ENCODE measurements at regions not wholly inside any gene's neighbourhood (a gene's known extent, or its start where the extent isn't known, plus 50 kb on each side); places are given as distances from the start of the nearest gene placed in this dataset.

DNA sequence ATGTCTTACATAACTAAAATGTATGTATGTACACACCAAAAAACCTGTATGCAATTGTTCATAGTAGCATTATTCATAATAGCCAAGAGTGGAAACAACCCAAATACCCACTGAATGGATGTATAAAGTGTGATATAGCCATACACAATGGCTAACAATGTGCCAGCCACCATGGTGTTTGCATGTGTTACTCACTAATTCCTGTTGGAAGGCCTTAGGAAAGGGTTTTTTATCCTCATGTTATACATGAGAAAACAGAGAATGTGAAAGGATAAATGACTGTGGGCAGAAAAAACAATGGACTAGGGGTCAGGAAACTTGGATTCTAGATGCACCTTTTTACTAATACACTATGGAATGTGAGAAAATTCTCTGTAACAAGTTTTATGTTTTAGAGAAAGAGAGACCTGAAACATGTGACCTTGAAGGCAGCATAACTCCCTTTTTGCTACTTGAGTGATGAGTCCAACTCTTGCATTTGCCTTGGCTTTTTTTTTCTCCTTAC is 55.7 kb downstream of the TIGD2 start:
- Histone ChIP-seq H2BK12ac (ENCODE audit: low read length) (no peak overlapping the region), H3K9ac (ENCODE audit: low read length) (no peak overlapping the region), H3K4me1 (ENCODE audit: control insufficient read depth in 1 of 2, insufficient read depth in 2 of 2, low read length in 2 of 2) (no peaks in the 10 kb centered on the region), H2BK120ac (ENCODE audit: insufficient read depth, low read length, poor library complexity) (no peak overlapping the region), H3K36me3 (ENCODE audit: control insufficient read depth in 1 of 2, insufficient read depth in 2 of 2, low read length in 2 of 2) (no peaks in the 10 kb centered on the region), H3K4me2 (ENCODE audit: low read length) (no peak overlapping the region), H3K27ac (ENCODE audit: low read depth, low read length) (no peak overlapping the region), H3K79me2 (ENCODE audit: control insufficient read depth, insufficient read depth, low read length, poor library complexity) (no peaks in the 10 kb centered on the region), H3K4me3 (ENCODE audit: low read depth, low read length) (no peak overlapping the region), H4K91ac (ENCODE audit: low read depth, low read length) (no peak overlapping the region), H3K18ac (ENCODE audit: low read length) (no peak overlapping the region), H4K8ac (ENCODE audit: low read depth, low read length) (no peak overlapping the region), H3K27me3 (ENCODE audit: insufficient read depth, low read length) (no peaks in the 10 kb centered on the region), H3K9me3 (ENCODE audit: insufficient read depth, low read depth, low read length) (no peaks in the 10 kb centered on the region), H2AFZ (ENCODE audit: insufficient read depth, low read length, poor library complexity) (no peak overlapping the region), H3K14ac (ENCODE audit: low read length) (no peak overlapping the region), H3K79me1 (ENCODE audit: low read length) (no peaks in the 10 kb centered on the region), H3K4ac (ENCODE audit: low read depth, low read length) (no peak overlapping the region), H2BK5ac (ENCODE audit: low read depth, low read length, poor library complexity) (no peak overlapping the region), H4K12ac (ENCODE audit: low read depth, low read length) (no peak overlapping the region), H3K23ac (ENCODE audit: low read length) (no peak overlapping the region), H2AK5ac (ENCODE audit: low read length) (no peak overlapping the region)
- no peak for DNase-seq

DNA sequence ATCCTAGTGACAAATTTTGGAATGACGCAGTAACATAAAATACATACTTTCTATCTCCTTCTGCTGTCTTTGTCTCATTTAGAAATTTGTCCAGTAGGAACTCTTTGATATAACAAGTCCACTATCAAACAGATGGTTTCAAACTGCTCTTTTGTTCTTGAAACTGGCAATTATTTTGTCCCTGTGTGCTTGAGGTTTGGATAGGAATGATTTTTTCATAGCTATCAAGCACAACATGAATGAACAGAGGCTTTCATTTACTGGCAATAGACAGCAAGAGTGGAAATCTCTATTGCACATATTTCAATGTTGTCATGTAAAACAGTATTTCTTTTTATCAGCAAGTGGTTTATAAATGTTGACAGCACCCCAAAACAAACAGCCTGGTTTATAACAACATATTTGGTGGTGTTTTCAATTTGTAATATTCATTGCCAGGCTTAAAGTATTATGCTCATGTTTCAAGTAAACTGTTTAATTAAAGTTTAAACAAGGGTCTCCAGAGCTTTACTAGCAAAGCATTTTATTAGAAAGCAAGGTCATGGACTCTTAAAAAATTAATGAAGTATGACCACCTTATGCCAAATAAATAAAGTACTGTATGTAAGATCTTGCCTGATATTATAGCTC is 60.0 kb downstream of the TIGD2 start:
- no peak for DNase-seq
- no peak overlapping the region for H4K91ac ChIP-seq (ENCODE audit: low read depth, low read length)
- no peaks in the 10 kb centered on the region for H3K9me3 ChIP-seq (ENCODE audit: insufficient read depth, low read depth, low read length)
- no peak overlapping the region for H2BK5ac ChIP-seq (ENCODE audit: low read depth, low read length, poor library complexity)
- no peaks in the 10 kb centered on the region for H3K79me2 ChIP-seq (ENCODE audit: control insufficient read depth, insufficient read depth, low read length, poor library complexity)
- no peak overlapping the region for H3K4me2 ChIP-seq (ENCODE audit: low read length)
- H3K9ac ChIP-seq (ENCODE audit: low read length), result no peak overlapping the region
- no peak overlapping the region for H2BK12ac ChIP-seq (ENCODE audit: low read length)
- no peaks in the 10 kb centered on the region for H3K79me1 ChIP-seq (ENCODE audit: low read length)
- H3K27me3 ChIP-seq (ENCODE audit: insufficient read depth, low read length), result no peaks in the 10 kb centered on the region
- no peak overlapping the region for H3K4ac ChIP-seq (ENCODE audit: low read depth, low read length)
- no peak overlapping the region for H3K23ac ChIP-seq (ENCODE audit: low read length)
- no peak overlapping the region for H3K27ac ChIP-seq (ENCODE audit: low read depth, low read length)
- no peaks in the 10 kb centered on the region for H3K36me3 ChIP-seq (ENCODE audit: control insufficient read depth in 1 of 2, insufficient read depth in 2 of 2, low read length in 2 of 2)
- H3K4me3 ChIP-seq (ENCODE audit: low read depth, low read length), result no peak overlapping the region
- no peaks in the 10 kb centered on the region for H3K4me1 ChIP-seq (ENCODE audit: control insufficient read depth in 1 of 2, insufficient read depth in 2 of 2, low read length in 2 of 2)
- H4K8ac ChIP-seq (ENCODE audit: low read depth, low read length), result no peak overlapping the region
- H2AFZ ChIP-seq (ENCODE audit: insufficient read depth, low read length, poor library complexity), result no peak overlapping the region
- no peak overlapping the region for H3K14ac ChIP-seq (ENCODE audit: low read length)
- no CpG with 5 or more reads among the region's 1 CpG for WGBS (ENCODE audit: extremely low coverage, insufficient coverage, insufficient read length)
- H2AK5ac ChIP-seq (ENCODE audit: low read length), result no peak overlapping the region
- H4K12ac ChIP-seq (ENCODE audit: low read depth, low read length), result no peak overlapping the region
- no peak overlapping the region for H2BK120ac ChIP-seq (ENCODE audit: insufficient read depth, low read length, poor library complexity)
- no peak overlapping the region for H3K18ac ChIP-seq (ENCODE audit: low read length)

DNA sequence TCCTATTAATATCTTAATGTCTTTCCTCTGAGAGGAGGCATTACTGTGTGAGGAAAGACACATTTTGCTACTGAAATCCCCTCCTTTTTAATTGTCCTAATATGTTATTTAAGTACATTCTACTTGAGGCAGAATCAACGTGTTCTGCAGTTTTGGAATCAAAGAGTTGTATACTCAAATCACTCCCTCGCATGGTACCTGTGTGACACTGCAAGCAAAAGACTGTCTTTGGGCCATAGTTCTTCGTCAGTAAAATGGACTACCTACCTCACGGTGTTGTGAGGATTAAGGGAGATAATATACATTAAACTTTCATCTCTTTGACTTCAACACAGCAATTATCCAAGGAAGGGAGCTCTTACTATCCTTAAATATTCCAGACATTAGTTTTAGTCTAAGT is 61.5 kb downstream of the TIGD2 start:
- Histone ChIP-seq H3K9ac (ENCODE audit: low read length) (no peak overlapping the region), H3K36me3 (ENCODE audit: control insufficient read depth in 1 of 2, insufficient read depth in 2 of 2, low read length in 2 of 2) (no peaks in the 10 kb centered on the region), H4K8ac (ENCODE audit: low read depth, low read length) (no peak overlapping the region), H3K18ac (ENCODE audit: low read length) (no peak overlapping the region), H3K4me3 (ENCODE audit: low read depth, low read length) (no peak overlapping the region), H3K27ac (ENCODE audit: low read depth, low read length) (no peak overlapping the region), H3K9me3 (ENCODE audit: insufficient read depth, low read depth, low read length) (no peaks in the 10 kb centered on the region), H4K91ac (ENCODE audit: low read depth, low read length) (no peak overlapping the region), H3K4me2 (ENCODE audit: low read length) (no peak overlapping the region), H2BK5ac (ENCODE audit: low read depth, low read length, poor library complexity) (no peak overlapping the region), H3K14ac (ENCODE audit: low read length) (no peak overlapping the region), H3K79me2 (ENCODE audit: control insufficient read depth, insufficient read depth, low read length, poor library complexity) (no peaks in the 10 kb centered on the region), H2AK5ac (ENCODE audit: low read length) (no peak overlapping the region), H3K4me1 (ENCODE audit: control insufficient read depth in 1 of 2, insufficient read depth in 2 of 2, low read length in 2 of 2) (no peaks in the 10 kb centered on the region), H4K12ac (ENCODE audit: low read depth, low read length) (no peak overlapping the region), H3K23ac (ENCODE audit: low read length) (no peak overlapping the region), H3K79me1 (ENCODE audit: low read length) (no peaks in the 10 kb centered on the region), H3K4ac (ENCODE audit: low read depth, low read length) (no peak overlapping the region), H3K27me3 (ENCODE audit: insufficient read depth, low read length) (no peaks in the 10 kb centered on the region), H2AFZ (ENCODE audit: insufficient read depth, low read length, poor library complexity) (no peak overlapping the region), H2BK12ac (ENCODE audit: low read length) (no peak overlapping the region), H2BK120ac (ENCODE audit: insufficient read depth, low read length, poor library complexity) (no peak overlapping the region)
- no CpG with 5 or more reads among the region's 4 CpGs for WGBS (ENCODE audit: extremely low coverage, insufficient coverage, insufficient read length)
- DNase-seq, result no peak

DNA sequence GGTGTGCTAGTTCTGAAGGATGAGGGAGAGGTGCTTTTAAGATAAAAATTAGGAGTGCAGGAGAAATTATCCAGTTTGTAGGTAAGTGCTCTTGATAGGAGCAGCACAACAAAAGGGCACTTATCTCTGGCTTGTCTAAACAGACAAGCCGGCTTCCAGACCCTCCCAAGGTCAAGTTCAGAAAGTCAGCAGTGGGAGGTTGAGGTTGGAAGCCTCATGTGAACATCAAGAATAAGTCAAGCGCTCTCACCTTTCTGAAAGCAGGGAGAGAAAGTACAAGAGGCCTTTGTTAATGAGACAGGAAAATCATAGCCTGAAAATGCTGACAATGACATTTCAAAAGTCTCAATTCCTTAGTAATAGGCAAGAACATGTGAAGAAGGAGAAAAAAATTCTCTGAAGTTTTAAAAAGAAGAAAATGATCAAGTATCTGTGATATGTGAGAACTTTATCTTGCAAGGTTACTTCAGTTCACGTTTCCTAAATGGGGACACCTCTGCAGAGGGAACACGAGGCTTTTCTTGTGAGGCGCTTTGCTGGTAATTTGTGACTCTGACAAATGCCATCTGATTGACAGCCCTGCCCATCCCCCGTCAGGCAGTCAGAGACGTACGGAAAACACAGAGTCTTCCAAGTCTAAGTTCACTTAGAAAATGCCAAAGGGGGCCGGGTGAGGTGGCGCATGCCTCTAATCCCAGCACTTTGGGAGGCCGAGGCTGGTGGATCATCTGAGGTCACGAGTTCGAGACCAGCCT is 62.2 kb downstream of the TIGD2 start:
- H2AK5ac ChIP-seq (ENCODE audit: low read length), result no peak overlapping the region
- H3K27me3 ChIP-seq (ENCODE audit: insufficient read depth, low read length), result no peaks in the 10 kb centered on the region
- no peak overlapping the region for H3K4me3 ChIP-seq (ENCODE audit: low read depth, low read length)
- H3K4me2 ChIP-seq (ENCODE audit: low read length), result no peak overlapping the region
- no peak overlapping the region for H2BK5ac ChIP-seq (ENCODE audit: low read depth, low read length, poor library complexity)
- no peak overlapping the region for H3K14ac ChIP-seq (ENCODE audit: low read length)
- H3K4ac ChIP-seq (ENCODE audit: low read depth, low read length), result no peak overlapping the region
- no peaks in the 10 kb centered on the region for H3K4me1 ChIP-seq (ENCODE audit: control insufficient read depth in 1 of 2, insufficient read depth in 2 of 2, low read length in 2 of 2)
- no peaks in the 10 kb centered on the region for H3K36me3 ChIP-seq (ENCODE audit: control insufficient read depth in 1 of 2, insufficient read depth in 2 of 2, low read length in 2 of 2)
- H2BK120ac ChIP-seq (ENCODE audit: insufficient read depth, low read length, poor library complexity), result no peak overlapping the region
- H4K91ac ChIP-seq (ENCODE audit: low read depth, low read length), result no peak overlapping the region
- no peaks in the 10 kb centered on the region for H3K79me2 ChIP-seq (ENCODE audit: control insufficient read depth, insufficient read depth, low read length, poor library complexity)
- no peak overlapping the region for H2BK12ac ChIP-seq (ENCODE audit: low read length)
- H3K9ac ChIP-seq (ENCODE audit: low read length), result no peak overlapping the region
- no peak overlapping the region for H3K27ac ChIP-seq (ENCODE audit: low read depth, low read length)
- no peak overlapping the region for H4K8ac ChIP-seq (ENCODE audit: low read depth, low read length)
- WGBS (ENCODE audit: extremely low coverage, insufficient coverage, insufficient read length), result no CpG with 5 or more reads among the region's 13 CpGs
- H3K79me1 ChIP-seq (ENCODE audit: low read length), result no peaks in the 10 kb centered on the region
- H2AFZ ChIP-seq (ENCODE audit: insufficient read depth, low read length, poor library complexity), result no peak overlapping the region
- DNase-seq, result peak in 1 of 2 donors; percentile 44
- H4K12ac ChIP-seq (ENCODE audit: low read depth, low read length), result no peak overlapping the region
- H3K23ac ChIP-seq (ENCODE audit: low read length), result no peak overlapping the region
- no peaks in the 10 kb centered on the region for H3K9me3 ChIP-seq (ENCODE audit: insufficient read depth, low read depth, low read length)
- no peak overlapping the region for H3K18ac ChIP-seq (ENCODE audit: low read length)

All from trophoblast cell (in vitro differentiated cells and primary cell).